MM.1S (cell line): ENCODE measurements at regions not wholly inside any gene's neighbourhood (a gene's known extent, or its start where the extent isn't known, plus 50 kb on each side); places are given as distances from the start of the nearest gene placed in this dataset.

Source experiments
- DNase-seq: peaks from one replicate; pipeline ENCODE4 v3.0.0-alpha.2; 2015
- H2AFZ ChIP-seq: fragments of 300-600 bp; sonication (generic); 2 replicates; pipeline ENCODE4 v1.6.0; 2016; ENCODE audit warnings: antibody characterized with exemption, low read length
- H3F3A ChIP-seq: fragments of 300-600 bp; sonication (generic); 2 replicates; pipeline ENCODE4 v1.6.1; 2016; ENCODE audit warnings: mild to moderate bottlenecking, antibody characterized with exemption, low read length, moderate library complexity, mixed read lengths; ENCODE audit not compliant: insufficient read depth
- H3K27ac ChIP-seq: fragments of 300-600 bp; sonication (generic); 2 replicates; pipeline ENCODE4 v1.5.1; 2016; ENCODE audit warnings: mild to moderate bottlenecking, low read length
- H3K27me3 ChIP-seq: fragments of 300-600 bp; sonication (generic); replicated peaks from 2 replicates; pipeline ENCODE4 v1.6.0; 2016; ENCODE audit warnings: low read length; ENCODE audit not compliant: insufficient read depth
- H3K36me3 ChIP-seq: fragments of 300-600 bp; sonication (generic); replicated peaks from 2 replicates; pipeline ENCODE4 v1.6.1; 2016; ENCODE audit warnings: mild to moderate bottlenecking, low read length, mixed read lengths; ENCODE audit not compliant: insufficient read depth
- H3K4me1 ChIP-seq: fragments of 300-600 bp; sonication (generic); 2 replicates; pipeline ENCODE4 v1.6.1; 2016; ENCODE audit warnings: low read length, mixed read lengths
- H3K4me2 ChIP-seq: fragments of 300-600 bp; sonication (generic); 2 replicates; pipeline ENCODE4 v1.6.0; 2016; ENCODE audit warnings: low read depth, low read length
- H3K4me3 ChIP-seq: fragments of 300-600 bp; sonication (generic); 2 replicates; pipeline ENCODE4 v1.5.1; 2016; ENCODE audit warnings: low read length, mixed read lengths
- H3K79me2 ChIP-seq: fragments of 300-600 bp; sonication (generic); 2 replicates; pipeline ENCODE4 v1.6.1; 2016; ENCODE audit warnings: mixed run types, low read length, mixed read lengths
- H3K9ac ChIP-seq: fragments of 300-600 bp; sonication (generic); 2 replicates; pipeline ENCODE4 v1.6.1; 2016; ENCODE audit warnings: low read length, mixed read lengths
- H3K9me2 ChIP-seq: fragments of 300-600 bp; sonication (generic); replicated peaks from 2 replicates; pipeline ENCODE4 v1.6.1; 2016; ENCODE audit warnings: mild to moderate bottlenecking, low read length, mixed read lengths; ENCODE audit not compliant: insufficient read depth
- H3K9me3 ChIP-seq: fragments of 300-600 bp; sonication (generic); replicated peaks from 2 replicates; pipeline ENCODE4 v1.6.1; 2016; ENCODE audit warnings: mild to moderate bottlenecking, low read length, mixed read lengths; ENCODE audit not compliant: insufficient read depth
- H4K20me1 ChIP-seq: fragments of 300-600 bp; sonication (generic); 2 replicates; pipeline ENCODE4 v1.6.1; 2016; ENCODE audit warnings: mild to moderate bottlenecking, low read length, moderate library complexity, mixed read lengths; ENCODE audit not compliant: insufficient read depth
- EZH2 ChIP-seq: fragments of 300-600 bp; sonication (generic); optimal IDR thresholded peaks from 2 replicates; pipeline ENCODE3; 2017; ENCODE audit warnings: low read depth, mild to moderate bottlenecking, antibody characterized with exemption, low read length, mixed read lengths
- EZH2phosphoT487 ChIP-seq: fragments of 300-600 bp; sonication (generic); IDR thresholded peaks from 2 replicates; pipeline ENCODE4 v1.6.1; 2018; ENCODE audit warnings: antibody characterized with exemption, low read length
- TF ChIP-seq, protein P1 (sequence below): fragments of 300-600 bp; sonication (generic); IDR thresholded peaks from 2 replicates; pipeline ENCODE4 v1.5.1; 2016; ENCODE audit warnings: antibody characterized with exemption, low read length, mixed read lengths

- TF ChIP-seq, protein P1, sequence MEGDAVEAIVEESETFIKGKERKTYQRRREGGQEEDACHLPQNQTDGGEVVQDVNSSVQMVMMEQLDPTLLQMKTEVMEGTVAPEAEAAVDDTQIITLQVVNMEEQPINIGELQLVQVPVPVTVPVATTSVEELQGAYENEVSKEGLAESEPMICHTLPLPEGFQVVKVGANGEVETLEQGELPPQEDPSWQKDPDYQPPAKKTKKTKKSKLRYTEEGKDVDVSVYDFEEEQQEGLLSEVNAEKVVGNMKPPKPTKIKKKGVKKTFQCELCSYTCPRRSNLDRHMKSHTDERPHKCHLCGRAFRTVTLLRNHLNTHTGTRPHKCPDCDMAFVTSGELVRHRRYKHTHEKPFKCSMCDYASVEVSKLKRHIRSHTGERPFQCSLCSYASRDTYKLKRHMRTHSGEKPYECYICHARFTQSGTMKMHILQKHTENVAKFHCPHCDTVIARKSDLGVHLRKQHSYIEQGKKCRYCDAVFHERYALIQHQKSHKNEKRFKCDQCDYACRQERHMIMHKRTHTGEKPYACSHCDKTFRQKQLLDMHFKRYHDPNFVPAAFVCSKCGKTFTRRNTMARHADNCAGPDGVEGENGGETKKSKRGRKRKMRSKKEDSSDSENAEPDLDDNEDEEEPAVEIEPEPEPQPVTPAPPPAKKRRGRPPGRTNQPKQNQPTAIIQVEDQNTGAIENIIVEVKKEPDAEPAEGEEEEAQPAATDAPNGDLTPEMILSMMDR = no peak
- TF ChIP-seq EZH2phosphoT487 (no peak), EZH2 (no peak)
- no peak overlapping the region for H3K9ac ChIP-seq
- H3K4me1 ChIP-seq = no peaks in the 10 kb centered on the region
- DNase-seq = no peak
- H3F3A ChIP-seq = no peaks in the 10 kb centered on the region
- no peak overlapping the region for H3K27ac ChIP-seq
- no peaks in the 10 kb centered on the region for H4K20me1 ChIP-seq
- no peak overlapping the region for H2AFZ ChIP-seq
- H3K9me3 ChIP-seq = no peaks in the 10 kb centered on the region
- no peaks in the 10 kb centered on the region for H3K36me3 ChIP-seq
- no peaks in the 10 kb centered on the region for H3K27me3 ChIP-seq
- no peaks in the 10 kb centered on the region for H3K79me2 ChIP-seq
- H3K4me2 ChIP-seq = no peak overlapping the region
- no peak overlapping the region for H3K4me3 ChIP-seq
- H3K9me2 ChIP-seq = no peaks in the 10 kb centered on the region
These were observed 76.4 kb upstream of the FICD start for GRCh38 chr12:108438667-108439066.

DNA sequence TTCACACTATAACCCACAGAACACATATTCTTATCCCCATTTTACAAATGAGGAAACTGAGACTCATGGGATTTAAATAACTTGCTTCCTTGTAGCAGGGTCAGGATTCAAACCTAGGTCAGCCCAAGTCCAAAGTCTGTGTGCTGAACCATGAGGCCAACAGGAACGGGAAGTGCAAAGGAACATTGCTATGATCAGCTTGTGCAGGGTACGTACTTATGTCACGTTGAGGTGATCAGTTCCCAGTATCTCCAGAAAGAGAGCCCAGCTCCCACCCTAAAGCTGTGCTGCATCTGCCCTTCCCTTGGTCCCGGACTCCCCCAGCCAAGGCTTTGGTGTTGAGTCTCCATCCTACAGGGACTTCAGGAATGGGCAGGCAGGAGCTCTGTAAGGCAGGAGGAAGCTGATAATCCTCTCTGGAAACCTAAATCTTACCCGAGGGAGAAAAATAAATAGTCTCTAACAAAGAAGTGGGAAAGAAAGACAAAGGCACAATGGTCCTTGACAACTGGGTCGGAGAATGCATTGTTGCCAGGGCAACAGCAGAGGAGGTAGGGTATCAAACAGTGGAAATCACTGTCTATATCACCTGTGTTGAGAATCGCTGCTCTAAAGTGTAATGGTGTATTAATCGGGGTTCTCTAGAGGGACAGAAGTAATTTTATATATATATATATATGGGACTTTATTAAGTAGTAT is 82.5 kb upstream of the FICD start:
- Histone ChIP-seq H3K4me3 (no peak overlapping the region), H3K4me1 (no peaks in the 10 kb centered on the region), H3K27ac (no peak overlapping the region), H3K9me3 (no peaks in the 10 kb centered on the region), H4K20me1 (no peaks in the 10 kb centered on the region), H3K36me3 (no peaks in the 10 kb centered on the region), H2AFZ (no peak overlapping the region), H3K9me2 (no peaks in the 10 kb centered on the region), H3F3A (no peaks in the 10 kb centered on the region), H3K9ac (no peak overlapping the region), H3K4me2 (no peak overlapping the region), H3K27me3 (no peaks in the 10 kb centered on the region), H3K79me2 (no peaks in the 10 kb centered on the region)
- no peak for TF ChIP-seq EZH2phosphoT487
- TF ChIP-seq, protein P1 = no peak
- TF ChIP-seq EZH2 = no peak
- DNase-seq = no peak

DNA sequence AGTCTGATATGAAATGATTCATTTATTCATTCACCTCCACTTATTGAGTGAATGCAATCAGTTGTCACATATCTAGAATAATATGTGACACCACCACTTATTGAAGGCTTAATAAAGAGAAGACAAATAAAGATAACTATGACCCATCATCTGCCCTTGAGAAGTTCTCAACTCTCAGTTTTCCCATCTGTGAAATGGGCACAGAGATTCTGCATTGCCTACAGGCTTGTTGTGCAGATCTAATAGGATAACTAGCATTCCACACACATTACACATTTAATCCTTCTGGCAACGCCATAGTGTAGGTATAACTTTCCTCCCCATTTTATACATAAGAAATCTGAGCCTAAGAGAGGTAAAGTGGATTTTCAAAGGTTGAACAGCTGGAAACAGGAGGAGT is 84.2 kb upstream of the FICD start:
- Histone ChIP-seq H3K9ac (no peak overlapping the region), H4K20me1 (no peaks in the 10 kb centered on the region), H2AFZ (no peak overlapping the region), H3F3A (no peaks in the 10 kb centered on the region), H3K9me3 (no peaks in the 10 kb centered on the region), H3K27me3 (no peaks in the 10 kb centered on the region), H3K79me2 (no peaks in the 10 kb centered on the region), H3K9me2 (no peaks in the 10 kb centered on the region), H3K4me2 (no peak overlapping the region), H3K27ac (no peak overlapping the region), H3K4me1 (no peaks in the 10 kb centered on the region), H3K4me3 (no peak overlapping the region), H3K36me3 (no peaks in the 10 kb centered on the region)
- no peak for DNase-seq
- TF ChIP-seq EZH2phosphoT487 (no peak), EZH2 (no peak)
- TF ChIP-seq, protein P1 = no peak
